ENCODE measurements at regions not wholly inside any gene's neighbourhood (a gene's known extent, or its start where the extent isn't known, plus 50 kb on each side); places are given as distances from the start of the nearest gene placed in this dataset.
"Not testable (repeated sequence)": the region's sequence is repeated elsewhere in the genome, so short reads cannot be mapped to it uniquely, and the experiment has no call there.

- no peak for TF ChIP-seq CTCF (IDR thresholded peaks at IDR 0.05; ENCODE audit: insufficient read depth, low read depth, low read length)
- H3K4me3 ChIP-seq (ENCODE audit: low read depth, low read length): no peak overlapping the region
- no peak for DNase-seq (ENCODE audit: low read depth)
Measured at GRCh38 chr1:88571506-88571905, 112.6 kb upstream of the PKN2 start.

GRCh38 chr1:88579598-88579997 lies 104.5 kb upstream of the PKN2 start:
- DNase-seq (ENCODE audit: low read depth): no peak
- TF ChIP-seq CTCF (IDR thresholded peaks at IDR 0.05; ENCODE audit: insufficient read depth, low read depth, low read length): no peak
- no peak overlapping the region for H3K4me3 ChIP-seq (ENCODE audit: low read depth, low read length)

- TF ChIP-seq CTCF (IDR thresholded peaks at IDR 0.05; ENCODE audit: insufficient read depth, low read depth, low read length): no peak
- H3K4me3 ChIP-seq (ENCODE audit: low read depth, low read length): no peak overlapping the region
- no peak for DNase-seq (ENCODE audit: low read depth)
Measured at GRCh38 chr1:88581703-88582102, 102.4 kb upstream of the PKN2 start.

GRCh38 chr1:88593358-88593757 lies 90.7 kb upstream of the PKN2 start:
- DNase-seq (ENCODE audit: low read depth): no peak
- H3K4me3 ChIP-seq (ENCODE audit: low read depth, low read length): no peak overlapping the region
- TF ChIP-seq CTCF (IDR thresholded peaks at IDR 0.05; ENCODE audit: insufficient read depth, low read depth, low read length): no peak

- no peak overlapping the region for H3K4me3 ChIP-seq (ENCODE audit: low read depth, low read length)
- peak; percentile 62 for DNase-seq (ENCODE audit: low read depth)
- TF ChIP-seq CTCF (IDR thresholded peaks at IDR 0.05; ENCODE audit: insufficient read depth, low read depth, low read length): peak; percentile 56
Measured at GRCh38 chr1:88595355-88596002, 88.6 kb upstream of the PKN2 start.

GRCh38 chr1:88597973-88598372 lies 86.1 kb upstream of the PKN2 start:
- DNase-seq (ENCODE audit: low read depth); H3K4me3 ChIP-seq (ENCODE audit: low read depth, low read length): not testable (repeated sequence)

- no peak overlapping the region for H3K4me3 ChIP-seq (ENCODE audit: low read depth, low read length)
- peak; percentile 36 for DNase-seq (ENCODE audit: low read depth)
- TF ChIP-seq CTCF (IDR thresholded peaks at IDR 0.05; ENCODE audit: insufficient read depth, low read depth, low read length): peak; percentile 72
Measured at GRCh38 chr1:88608139-88608943, 75.7 kb upstream of the PKN2 start.
